HCT116 (cell line): ENCODE measurements at regions not wholly inside any gene's neighbourhood (a gene's known extent, or its start where the extent isn't known, plus 50 kb on each side); places are given as distances from the start of the nearest gene placed in this dataset.

Source experiments
- ATAC-seq: fragments of 200-7000 bp; cut with Tn5 transposase; 2 replicates; pipeline ENCODE4 v1.9.1; 2020; ENCODE audit warnings: mild to moderate bottlenecking, moderate library complexity
- BruUV-seq: library from RNA; stranded (reverse); fragments of 400-500 nt; replicated peaks from 2 replicates; lab custom pipeline; 2021; lab: Mats Ljungman, UMichigan
- CTCF ChIA-PET: fragments of 300-600 bp; sonication (Branson Sonifier 250); formaldehyde crosslinking; loops from one replicate; lab custom pipeline; 2021; ENCODE audit warnings: antibody characterized with exemption; lab: Charles Lee
- POLR2A ChIA-PET: fragments of 300-600, 350-600 bp; sonication (Branson Sonifier 250); formaldehyde crosslinking; loops from one replicate; lab custom pipeline; 2021; ENCODE audit warnings: antibody characterized with exemption; lab: Charles Lee
- RAD21 ChIA-PET, 2 experiments: fragments of 300-600 bp; sonication (Branson Sonifier 250); formaldehyde crosslinking; loops; one replicate each; lab custom pipeline; 2023; ENCODE audit warnings: low total read pairs in 2 of 2; ENCODE audit not compliant: uncharacterized antibody in 2 of 2, unreplicated experiment in 2 of 2, low non-redundant PET in 1 of 2; lab: Charles Lee
- DNase-seq: peaks from one replicate; pipeline ENCODE4 v3.0.0-alpha.2; 2010; ENCODE audit warnings: low read depth, low spot score
- H2AFZ ChIP-seq: fragments of 200-600 bp; shearing (Covaris generic), sonication (generic); 2 replicates; pipeline ENCODE4 v1.6.1; 2017; ENCODE audit warnings: low read depth, mixed run types, mixed read lengths, antibody characterized with exemption, low read length; ENCODE audit not compliant: poor library complexity, severe bottlenecking
- H3K27ac ChIP-seq: 2 replicates; pipeline ENCODE4 v1.5.1; 2012; ENCODE audit warnings: low read depth, low read length
- H3K27me3 ChIP-seq: fragments of 200-600 bp; sonication (generic); 2 replicates; pipeline ENCODE4 v1.6.1; 2016; ENCODE audit warnings: mixed run types, low read length, mixed read lengths; ENCODE audit not compliant: insufficient read depth
- H3K36me3 ChIP-seq, 2 experiments: fragments of 200-500 bp in 1 of 2; fragments of 200-600 bp in 1 of 2; sonication (Bioruptor generic) in 1 of 2; sonication (generic) in 1 of 2; 2 replicates each; pipeline versions ENCODE4 v1.5.1 to v1.6.1; 2014 to 2016; ENCODE audit warnings: low read length in 2 of 2, inconsistent platforms in 1 of 2, mixed read lengths in 1 of 2, mixed run types in 1 of 2; ENCODE audit not compliant: insufficient read depth in 2 of 2, control insufficient read depth in 1 of 2
- H3K4me1 ChIP-seq, 2 experiments: fragments of 200-600 bp in 1 of 2; sonication (generic) in 1 of 2; 2 replicates each; pipeline versions ENCODE4 v1.5.1 to v1.6.1; 2012 to 2017; ENCODE audit warnings: low read length in 2 of 2, inconsistent platforms in 1 of 2, mild to moderate bottlenecking in 1 of 2, mixed read lengths in 1 of 2, mixed run types in 1 of 2, moderate library complexity in 1 of 2; ENCODE audit not compliant: insufficient read depth in 2 of 2, control insufficient read depth in 1 of 2
- H3K4me2 ChIP-seq: fragments of 200-600 bp; sonication (generic); 2 replicates; pipeline ENCODE4 v1.6.1; 2017; ENCODE audit warnings: mixed run types, low read length, mixed read lengths
- H3K4me3 ChIP-seq, 2 experiments: fragments of 200-600 bp in 1 of 2; sonication (generic) in 1 of 2; replicated peaks in 1 of 2; 2 replicates each; pipeline ENCODE4 v1.5.1; 2011 to 2016; ENCODE audit warnings: low read length in 2 of 2, control low read depth in 1 of 2, low read depth in 1 of 2, mild to moderate bottlenecking in 1 of 2, mixed read lengths in 1 of 2, mixed run types in 1 of 2
- H3K79me2 ChIP-seq: fragments of 200-600 bp; sonication (generic); 2 replicates; pipeline ENCODE4 v1.6.1; 2017; ENCODE audit warnings: mild to moderate bottlenecking, mixed run types, low read length, moderate library complexity, mixed read lengths; ENCODE audit not compliant: insufficient read depth
- H3K9ac ChIP-seq: fragments of 200-600 bp; sonication (generic); 2 replicates; pipeline ENCODE4 v1.6.1; 2016; ENCODE audit warnings: low read length, mixed read lengths
- H3K9me2 ChIP-seq: fragments of 200-600 bp; sonication (generic), shearing (Covaris generic); 2 replicates; pipeline ENCODE4 v1.6.1; 2017; ENCODE audit warnings: mixed run types, mild to moderate bottlenecking, moderate library complexity; ENCODE audit not compliant: insufficient read depth
- H3K9me3 ChIP-seq, 2 experiments: fragments of 200-500 bp in 1 of 2; fragments of 200-600 bp in 1 of 2; sonication (Bioruptor generic) in 1 of 2; sonication (generic) in 1 of 2; 2 replicates each; pipeline ENCODE4 v1.6.1; 2014 to 2017; ENCODE audit warnings: low read length in 2 of 2, mixed read lengths in 2 of 2, inconsistent platforms in 1 of 2, low read depth in 1 of 2, mild to moderate bottlenecking in 1 of 2, mixed run types in 1 of 2, moderate library complexity in 1 of 2; ENCODE audit not compliant: control insufficient read depth in 1 of 2, insufficient read depth in 1 of 2
- H4K20me1 ChIP-seq: fragments of 200-600 bp; sonication (generic), shearing (Covaris generic); 2 replicates; pipeline ENCODE4 v1.6.1; 2017; ENCODE audit warnings: mixed run types, mild to moderate bottlenecking, moderate library complexity; ENCODE audit not compliant: insufficient read depth
- ATF3 ChIP-seq: IDR thresholded peaks from 2 replicates; pipeline ENCODE4 v1.6.1; 2012
- CEBPB ChIP-seq: IDR thresholded peaks from 2 replicates; pipeline ENCODE4 v1.6.1; 2012; ENCODE audit warnings: low read depth
- EGR1 ChIP-seq: IDR thresholded peaks from 2 replicates; pipeline ENCODE4 v1.6.1; 2012; ENCODE audit warnings: low read depth
- ELF1 ChIP-seq: IDR thresholded peaks from 2 replicates; pipeline ENCODE4 v1.6.1; 2012; ENCODE audit warnings: low read depth, borderline replicate concordance
- EZH2phosphoT487 ChIP-seq: fragments of 200-600 bp; IDR thresholded peaks from 2 replicates; pipeline ENCODE4 v1.6.1; 2018; ENCODE audit warnings: antibody characterized with exemption, borderline replicate concordance
- JUND ChIP-seq: IDR thresholded peaks from 2 replicates; pipeline ENCODE4 v1.6.1; 2012
- MAX ChIP-seq: IDR thresholded peaks from 2 replicates; pipeline ENCODE4 v1.6.1; 2012
- POLR2A ChIP-seq: IDR thresholded peaks from 2 replicates; pipeline ENCODE4 v1.7.0; 2011; ENCODE audit warnings: borderline replicate concordance; ENCODE audit not compliant: insufficient read depth, insufficient read length; ENCODE audit errors: extremely low read depth
- REST ChIP-seq: IDR thresholded peaks from 2 replicates; pipeline ENCODE4 v1.6.1; 2012; ENCODE audit warnings: low read depth
- SIN3A ChIP-seq: IDR thresholded peaks from 2 replicates; pipeline ENCODE4 v1.6.1; 2012; ENCODE audit warnings: low read depth
- SP1 ChIP-seq: IDR thresholded peaks from 2 replicates; pipeline ENCODE4 v1.6.1; 2012; ENCODE audit warnings: low read depth
- SRF ChIP-seq: IDR thresholded peaks from 2 replicates; pipeline ENCODE4 v1.6.1; 2012; ENCODE audit warnings: low read depth
- TCF7L2 ChIP-seq: IDR thresholded peaks from 2 replicates; pipeline ENCODE4 v1.7.0; 2011; ENCODE audit warnings: borderline replicate concordance, inconsistent platforms; ENCODE audit not compliant: insufficient read depth, insufficient read length; ENCODE audit errors: extremely low read depth
- YY1 ChIP-seq: IDR thresholded peaks from 2 replicates; pipeline ENCODE4 v1.6.1; 2011; ENCODE audit warnings: low read length, low read depth, moderate library complexity, mild to moderate bottlenecking; ENCODE audit not compliant: insufficient replicate concordance; ENCODE audit errors: extremely low read depth
- ZFX ChIP-seq: fragments of 450-650 bp; IDR thresholded peaks from 2 replicates; pipeline ENCODE4 v1.6.1; 2017
- ZNF274 ChIP-seq: fragments of 200-500 bp; sonication (Bioruptor generic); IDR thresholded peaks from 2 replicates; pipeline ENCODE4 v1.6.1; 2014; ENCODE audit warnings: mild to moderate bottlenecking, low read depth, low read length, inconsistent platforms
- intact Hi-C: fragments of 100-400 bp; cut with micrococcal nuclease; formaldehyde crosslinking; loops from 2 replicates; pipeline ENCODE4 v1.10.0; 2022

GRCh38 chr3:194215392-194215791 is 79.4 kb downstream of the HES1 start:
- POLR2A ChIA-PET: no interaction called here
- H3K9me2 ChIP-seq: no peaks in the 10 kb centered on the region
- intact Hi-C loops: no loop called here
- H3K36me3 ChIP-seq: no peaks in the 10 kb centered on the region
- H2AFZ ChIP-seq: no peak overlapping the region
- RAD21 ChIA-PET: no interaction called here
- BruUV-seq: no TSS peak
- H3K4me1 ChIP-seq: no peaks in the 10 kb centered on the region; a peak in 2 of 4 replicates
- H3K4me2 ChIP-seq: no peak overlapping the region
- no peak for ATAC-seq
- CTCF ChIA-PET: no interaction called here
- H3K9ac ChIP-seq: no peak overlapping the region
- H3K27me3 ChIP-seq: no peaks in the 10 kb centered on the region
- H3K79me2 ChIP-seq: no peaks in the 10 kb centered on the region
- no peak overlapping the region for H3K4me3 ChIP-seq
- H4K20me1 ChIP-seq: no peaks in the 10 kb centered on the region
- no peaks in the 10 kb centered on the region for H3K9me3 ChIP-seq
- TF ChIP-seq EZH2phosphoT487 (no peak), JUND (no peak), YY1 (no peak), ZNF274 (no peak), ELF1 (no peak), SP1 (no peak), ZFX (no peak), TCF7L2 (no peak), SIN3A (no peak), POLR2A (no peak), REST (no peak), ATF3 (no peak), EGR1 (no peak), SRF (no peak), MAX (no peak), CEBPB (no peak)
- DNase-seq: no peak
- no peak overlapping the region for H3K27ac ChIP-seq
